Thoracic aorta (tissue), 2 donors: ENCODE measurements at regions not wholly inside any gene's neighbourhood (a gene's known extent, or its start where the extent isn't known, plus 50 kb on each side); places are given as distances from the start of the nearest gene placed in this dataset.

Experiments used
- ATAC-seq: fragments of 150-250 bp; one replicate; pipeline ENCODE4 v1.8.0; 2017; ENCODE audit warnings: low read depth; ENCODE audit not compliant: insufficient number of reproducible peaks, low FRiP score
- DNase-seq: peaks from one replicate; pipeline ENCODE4 v3.0.0-alpha.2; 2020; ENCODE audit warnings: low spot score
- H3K27ac ChIP-seq, 2 donors: fragments of 200-600 bp; sonication (generic); 1 replicate in 1 of 2; 2 replicates in 1 of 2; pipeline ENCODE4 v1.5.1; 2016; ENCODE audit warnings: mild to moderate bottlenecking in 2 of 2, moderate library complexity in 2 of 2
- H3K27me3 ChIP-seq: fragments of 200-600 bp; sonication (generic); replicated peaks from 2 replicates; pipeline ENCODE4 v1.6.0; 2016; ENCODE audit warnings: mild to moderate bottlenecking; ENCODE audit not compliant: insufficient read depth
- H3K36me3 ChIP-seq: fragments of 200-600 bp; sonication (generic); one replicate; pipeline ENCODE4 v1.5.1; 2016
- H3K4me1 ChIP-seq, 2 donors: fragments of 200-600 bp; sonication (generic); 1 replicate in 1 of 2; 2 replicates in 1 of 2; pipeline versions ENCODE4 v1.5.1 to v1.6.0; 2016; ENCODE audit warnings: low read depth in 2 of 2, mild to moderate bottlenecking in 1 of 2; ENCODE audit not compliant: control insufficient read depth in 1 of 2
- H3K4me3 ChIP-seq: fragments of 200-600 bp; sonication (generic); 2 replicates; pipeline ENCODE4 v1.5.1; 2016; ENCODE audit warnings: mild to moderate bottlenecking
- H3K9me3 ChIP-seq: fragments of 200-600 bp; sonication (generic); 2 replicates; pipeline ENCODE4 v1.5.1; 2016
- CTCF ChIP-seq: fragments of 200-600 bp; sonication (generic); IDR thresholded peaks from one replicate; pipeline ENCODE4 v1.5.1; 2019; ENCODE audit warnings: antibody characterized with exemption

GRCh38 chr16:60331168-60331567, 1597.1 kb upstream of the GOT2 start:
- ATAC-seq (no peak), DNase-seq (no peak)
- no peaks in the 10 kb centered on the region for H3K27me3 ChIP-seq
- no peaks in the 10 kb centered on the region for H3K4me1 ChIP-seq
- no peak for TF ChIP-seq CTCF
- H3K36me3 ChIP-seq, result no peaks in the 10 kb centered on the region
- H3K27ac ChIP-seq, result no peak overlapping the region
- no peaks in the 10 kb centered on the region for H3K9me3 ChIP-seq
- H3K4me3 ChIP-seq, result no peak overlapping the region

- Histone ChIP-seq H3K4me3 (no peak overlapping the region), H3K9me3 (no peaks in the 10 kb centered on the region), H3K27me3 (no peaks in the 10 kb centered on the region), H3K36me3 (no peaks in the 10 kb centered on the region), H3K27ac (no peak overlapping the region), H3K4me1 (no peaks in the 10 kb centered on the region)
- no peak for TF ChIP-seq CTCF
- no peak for DNase-seq
- no peak for ATAC-seq
Observed at GRCh38 chr16:60329108-60329507, 1595.0 kb upstream of the GOT2 start.

GRCh38 chr16:60328152-60328551, 1594.0 kb upstream of the GOT2 start:
- TF ChIP-seq CTCF, result no peak
- no peaks in the 10 kb centered on the region for H3K4me1 ChIP-seq
- H3K4me3 ChIP-seq, result no peak overlapping the region
- H3K27me3 ChIP-seq, result no peaks in the 10 kb centered on the region
- DNase-seq, result no peak
- no peak overlapping the region for H3K27ac ChIP-seq
- no peaks in the 10 kb centered on the region for H3K36me3 ChIP-seq
- no peak for ATAC-seq
- no peaks in the 10 kb centered on the region for H3K9me3 ChIP-seq

GRCh38 chr16:60318486-60318885, 1584.4 kb upstream of the GOT2 start:
- Histone ChIP-seq H3K9me3 (no peaks in the 10 kb centered on the region), H3K27me3 (no peaks in the 10 kb centered on the region), H3K4me1 (no peaks in the 10 kb centered on the region), H3K36me3 (no peaks in the 10 kb centered on the region), H3K27ac (no peak overlapping the region), H3K4me3 (no peak overlapping the region)
- TF ChIP-seq CTCF, result no peak
- ATAC-seq, result no peak
- no peak for DNase-seq

GRCh38 chr16:60310846-60311445, 1576.8 kb upstream of the GOT2 start:
- DNase-seq, result no peak
- no peak for TF ChIP-seq CTCF
- H3K9me3 ChIP-seq, result no peaks in the 10 kb centered on the region
- H3K27ac ChIP-seq, result no peak overlapping the region
- ATAC-seq, result no peak
- no peak overlapping the region for H3K4me3 ChIP-seq
- no peaks in the 10 kb centered on the region for H3K4me1 ChIP-seq
- no peaks in the 10 kb centered on the region for H3K36me3 ChIP-seq
- H3K27me3 ChIP-seq, result no peaks in the 10 kb centered on the region
